CD14-positive monocyte (primary cell): ENCODE measurements at regions not wholly inside any gene's neighbourhood (a gene's known extent, or its start where the extent isn't known, plus 50 kb on each side); places are given as distances from the start of the nearest gene placed in this dataset.

Experiments used
- DNase-seq, 3 donors: peaks; one replicate each; pipeline ENCODE4 v3.0.0-alpha.2; 2011 to 2022
- H2AFZ ChIP-seq: 2 replicates; pipeline ENCODE4 v1.6.0; 2012; ENCODE audit warnings: mild to moderate bottlenecking, low read depth, low read length, inconsistent platforms; ENCODE audit not compliant: insufficient read depth, poor library complexity, severe bottlenecking
- H3K27ac ChIP-seq, 2 donors: 1 replicate in 1 of 2; 2 replicates in 1 of 2; pipeline ENCODE4 v1.5.1; 2012 to 2013; ENCODE audit warnings: low read length in 2 of 2, control low read depth in 1 of 2, inconsistent platforms in 1 of 2, low read depth in 1 of 2, mild to moderate bottlenecking in 1 of 2
- H3K27me3 ChIP-seq, 2 donors: one replicate each; pipeline versions ENCODE4 v1.6.0 to v1.6.1; 2011 to 2013; ENCODE audit warnings: low read length in 2 of 2; ENCODE audit not compliant: control insufficient read depth in 2 of 2, insufficient read depth in 2 of 2
- H3K36me3 ChIP-seq, 2 donors: replicated peaks in 1 of 2; 1 replicate in 1 of 2; 2 replicates in 1 of 2; pipeline versions ENCODE4 v1.5.1 to v1.6.1; 2012 to 2013; ENCODE audit warnings: low read length in 2 of 2, control low read depth in 1 of 2, inconsistent platforms in 1 of 2, mild to moderate bottlenecking in 1 of 2; ENCODE audit not compliant: insufficient read depth in 2 of 2, control insufficient read depth in 1 of 2
- H3K4me1 ChIP-seq, 2 donors: 1 replicate in 1 of 2; 2 replicates in 1 of 2; pipeline versions ENCODE4 v1.5.1 to v1.6.1; 2012 to 2013; ENCODE audit warnings: low read length in 2 of 2, control low read depth in 1 of 2, inconsistent platforms in 1 of 2, mild to moderate bottlenecking in 1 of 2, moderate library complexity in 1 of 2; ENCODE audit not compliant: insufficient read depth in 2 of 2, control insufficient read depth in 1 of 2
- H3K4me2 ChIP-seq: replicated peaks from 2 replicates; pipeline ENCODE3; 2012; ENCODE audit warnings: low read length, moderate library complexity, mild to moderate bottlenecking; ENCODE audit not compliant: poor library complexity, severe bottlenecking; ENCODE audit errors: extremely low read depth
- H3K4me3 ChIP-seq, 3 experiments: fragments of 200-600 bp in 1 of 3; sonication (generic) in 1 of 3; replicated peaks in 1 of 3; 1 replicate in 2 of 3; 2 replicates in 1 of 3; pipeline ENCODE4 v1.5.1; 2011 to 2013; ENCODE audit warnings: low read length in 3 of 3, mild to moderate bottlenecking in 3 of 3, control low read depth in 2 of 3, low read depth in 2 of 3, inconsistent platforms in 1 of 3, moderate library complexity in 1 of 3
- H3K79me2 ChIP-seq: 2 replicates; pipeline ENCODE4 v1.6.0; 2012; ENCODE audit warnings: mild to moderate bottlenecking, control low read depth, inconsistent platforms, low read length, moderate library complexity; ENCODE audit not compliant: insufficient read depth
- H3K9ac ChIP-seq: 2 replicates; pipeline ENCODE4 v1.6.0; 2017; ENCODE audit warnings: low read length, mild to moderate bottlenecking; ENCODE audit not compliant: insufficient read depth, poor library complexity, severe bottlenecking
- H3K9me3 ChIP-seq, 2 donors: replicated peaks in 1 of 2; 1 replicate in 1 of 2; 2 replicates in 1 of 2; pipeline versions ENCODE4 v1.5.1 to v1.6.1; 2012 to 2013; ENCODE audit warnings: low read length in 2 of 2, control low read depth in 1 of 2; ENCODE audit not compliant: control insufficient read depth in 1 of 2, insufficient read depth in 1 of 2
- H4K20me1 ChIP-seq: 2 replicates; pipeline ENCODE4 v1.6.0; 2012; ENCODE audit warnings: mild to moderate bottlenecking, low read length, control low read depth, moderate library complexity; ENCODE audit not compliant: insufficient read depth
- H3K27ac Mint-ChIP-seq, 7 donors: one replicate each; pipeline ENCODE4 v1.8.0; 2020; ENCODE audit warnings: mild to moderate bottlenecking in 7 of 7, mixed read lengths in 7 of 7, moderate library complexity in 6 of 7, inconsistent platforms in 2 of 7
- H3K27me3 Mint-ChIP-seq, 3 donors: one replicate each; pipeline ENCODE4 v1.8.0; 2021 to 2022; ENCODE audit warnings: low read depth in 3 of 3, mild to moderate bottlenecking in 3 of 3, mixed read lengths in 3 of 3, moderate library complexity in 3 of 3, inconsistent platforms in 1 of 3
- H3K36me3 Mint-ChIP-seq, 2 donors: one replicate each; pipeline ENCODE4 v1.8.0; 2020; ENCODE audit warnings: mixed read lengths in 2 of 2, inconsistent platforms in 1 of 2, mild to moderate bottlenecking in 1 of 2
- H3K4me1 Mint-ChIP-seq: one replicate; pipeline ENCODE4 v1.8.0; 2020; ENCODE audit warnings: mild to moderate bottlenecking, mixed read lengths
- H3K4me3 Mint-ChIP-seq, 2 donors: one replicate each; pipeline ENCODE4 v1.8.0; 2020; ENCODE audit warnings: mild to moderate bottlenecking in 2 of 2, mixed read lengths in 2 of 2, moderate library complexity in 1 of 2
- H3K9me3 Mint-ChIP-seq, 7 donors: one replicate each; pipeline ENCODE4 v1.8.0; 2020 to 2022; ENCODE audit warnings: mixed read lengths in 7 of 7, mild to moderate bottlenecking in 6 of 7, moderate library complexity in 6 of 7, inconsistent platforms in 2 of 7
- CTCF ChIP-seq: fragments of 200-600 bp; IDR thresholded peaks from one replicate; pipeline ENCODE4 v1.8.0; 2022; ENCODE audit warnings: antibody characterized with exemption, mild to moderate bottlenecking
- WGBS: methylation state at CpG from one replicate; pipeline ENCODE4 v1.1.5; 2013; ENCODE audit warnings: missing lambda C conversion rate; ENCODE audit not compliant: insufficient coverage; 5-methylcytosine and 5-hydroxymethylcytosine counted together
- intact Hi-C, 2 donors: fragments of 100-400 bp; cut with micrococcal nuclease; formaldehyde crosslinking; loops; one replicate each; pipeline versions ENCODE4 v1.15.0 to v1.15.1; 2023

- Mint-ChIP-seq H3K9me3 (peaks cover 0 to 4% (median 2%) of the 10 kb centered on the region in 7 donors), H3K36me3 (no peaks in the 10 kb centered on the region), H3K27ac (peak overlapping the region in 1 of 7 donors; percentile 66), H3K4me3 (no peak overlapping the region), H3K27me3 (peaks cover 0 to 4% (median 0%) of the 10 kb centered on the region in 3 donors), H3K4me1 (peaks cover 16% of the 10 kb centered on the region)
- no peak for TF ChIP-seq CTCF
- DNase-seq = peak in 1 of 3 donors; percentile 6
- peaks cover 0 to 4% of the 10 kb centered on the region in 2 donors for H3K9me3 ChIP-seq
- no peaks in the 10 kb centered on the region for H3K36me3 ChIP-seq
- H3K4me3 ChIP-seq = no peak overlapping the region
- H3K4me1 ChIP-seq = peaks cover 0 to 5% of the 10 kb centered on the region in 2 donors
- WGBS = no CpG with 5 or more reads among the region's 2 CpGs
- intact Hi-C loops = no loop called here
- no peak overlapping the region for H3K9ac ChIP-seq
- H3K79me2 ChIP-seq = no peaks in the 10 kb centered on the region
- no peak overlapping the region for H3K27ac ChIP-seq
- H2AFZ ChIP-seq = no peak overlapping the region
- H3K4me2 ChIP-seq = no peak overlapping the region
- no peaks in the 10 kb centered on the region for H4K20me1 ChIP-seq
- H3K27me3 ChIP-seq = no peaks in the 10 kb centered on the region
Observed at GRCh38 chr5:60334281-60334713, 365.7 kb downstream of the DEPDC1B start.

GRCh38 chr5:60333005-60333571, 366.9 kb downstream of the DEPDC1B start:
- Mint-ChIP-seq H3K36me3 (no peaks in the 10 kb centered on the region), H3K9me3 (peaks cover 5 to 15% (median 6%) of the 10 kb centered on the region in 7 donors), H3K4me3 (no peak overlapping the region), H3K27me3 (peaks cover 0 to 4% (median 0%) of the 10 kb centered on the region in 3 donors), H3K4me1 (peaks cover 16% of the 10 kb centered on the region), H3K27ac (peak overlapping the region in 1 of 7 donors; percentile 26)
- peaks cover 3 to 11% of the 10 kb centered on the region in 2 donors for H3K9me3 ChIP-seq
- H3K9ac ChIP-seq = no peak overlapping the region
- H3K27me3 ChIP-seq = no peaks in the 10 kb centered on the region
- H3K4me3 ChIP-seq = no peak overlapping the region
- H3K79me2 ChIP-seq = no peaks in the 10 kb centered on the region
- intact Hi-C loops = no loop called here
- no peak overlapping the region for H3K4me2 ChIP-seq
- no peak overlapping the region for H3K27ac ChIP-seq
- 100% methylated on average over 4 of the region's 6 CpGs for WGBS
- H4K20me1 ChIP-seq = no peaks in the 10 kb centered on the region
- peaks cover 0 to 5% of the 10 kb centered on the region in 2 donors for H3K4me1 ChIP-seq
- no peaks in the 10 kb centered on the region for H3K36me3 ChIP-seq
- DNase-seq = no peak
- no peak for TF ChIP-seq CTCF
- H2AFZ ChIP-seq = no peak overlapping the region
